Neural cell (in vitro differentiated cells): ENCODE measurements at regions not wholly inside any gene's neighbourhood (a gene's known extent, or its start where the extent isn't known, plus 50 kb on each side); places are given as distances from the start of the nearest gene placed in this dataset.

Source experiments
- H2AFZ ChIP-seq: fragments of 200-600, 300-800 bp; sonication (generic), shearing (Covaris generic); 2 replicates; pipeline ENCODE4 v1.6.0; 2014; ENCODE audit warnings: low read depth, mild to moderate bottlenecking, antibody characterized with exemption, low read length, moderate library complexity
- H3F3A ChIP-seq: fragments of 200-600 bp; shearing (Covaris generic); 2 replicates; pipeline ENCODE4 v1.6.1; 2016; ENCODE audit warnings: mild to moderate bottlenecking, moderate library complexity, mixed read lengths, antibody characterized with exemption, low read length; ENCODE audit not compliant: insufficient read depth, poor library complexity, severe bottlenecking
- H3K27ac ChIP-seq: fragments of 200-600, 300-800 bp; sonication (generic), shearing (Covaris generic); 2 replicates; pipeline ENCODE4 v1.5.1; 2014; ENCODE audit warnings: mild to moderate bottlenecking, low read length, moderate library complexity
- H3K27me3 ChIP-seq: fragments of 300-800, 200-600 bp; sonication (generic), shearing (Covaris generic); 2 replicates; pipeline ENCODE4 v1.6.0; 2014; ENCODE audit warnings: mild to moderate bottlenecking, low read depth, low read length, moderate library complexity; ENCODE audit not compliant: insufficient read depth
- H3K36me3 ChIP-seq: fragments of 300-800, 200-600 bp; sonication (generic), shearing (Covaris generic); 2 replicates; pipeline ENCODE4 v1.5.1; 2014; ENCODE audit warnings: mild to moderate bottlenecking, antibody characterized with exemption, low read length, moderate library complexity; ENCODE audit not compliant: insufficient read depth
- H3K4me2 ChIP-seq: fragments of 300-800, 200-600 bp; sonication (generic), shearing (Covaris generic); 2 replicates; pipeline ENCODE4 v1.6.0; 2014; ENCODE audit warnings: mild to moderate bottlenecking, low read length
- H3K4me3 ChIP-seq: fragments of 300-800, 200-600 bp; sonication (generic), shearing (Covaris generic); 2 replicates; pipeline ENCODE4 v1.5.1; 2014; ENCODE audit warnings: mild to moderate bottlenecking, low read length, moderate library complexity
- H3K79me2 ChIP-seq: fragments of 200-600 bp; shearing (Covaris generic); replicated peaks from 2 replicates; pipeline ENCODE4 v1.6.0; 2014; ENCODE audit warnings: mild to moderate bottlenecking, low read length, moderate library complexity; ENCODE audit not compliant: insufficient read depth
- H3K9ac ChIP-seq: fragments of 300-800, 200-600 bp; sonication (generic), shearing (Covaris generic); 2 replicates; pipeline ENCODE4 v1.6.1; 2016; ENCODE audit warnings: mild to moderate bottlenecking, low read length, mixed read lengths
- H3K9me2 ChIP-seq: fragments of 200-600 bp; shearing (Covaris generic); 2 replicates; pipeline ENCODE4 v1.6.1; 2016; ENCODE audit warnings: mild to moderate bottlenecking, low read length, mixed read lengths; ENCODE audit not compliant: insufficient read depth
- H3K9me3 ChIP-seq: fragments of 200-600, 300-800 bp; sonication (generic), shearing (Covaris generic); 2 replicates; pipeline ENCODE4 v1.6.1; 2016; ENCODE audit warnings: mild to moderate bottlenecking, mixed run types, low read length, moderate library complexity, mixed read lengths
- H4K20me1 ChIP-seq: fragments of 200-600 bp; shearing (Covaris generic); 2 replicates; pipeline ENCODE4 v1.6.1; 2016; ENCODE audit warnings: mild to moderate bottlenecking, mixed run types; ENCODE audit not compliant: insufficient read depth
- EP300 ChIP-seq: fragments of 450-650 bp; conservative IDR thresholded peaks from 2 replicates; pipeline ENCODE4 v1.6.1; 2014; ENCODE audit warnings: antibody characterized with exemption, mild to moderate bottlenecking, moderate library complexity; ENCODE audit not compliant: poor library complexity, severe bottlenecking
- EZH2 ChIP-seq: fragments of 200-600, 300-800 bp; shearing (Covaris generic), sonication (generic); IDR thresholded peaks from 2 replicates; pipeline ENCODE4 v1.6.1; 2014; ENCODE audit warnings: antibody characterized with exemption, low read length, borderline replicate concordance, mild to moderate bottlenecking; ENCODE audit not compliant: insufficient read depth, poor library complexity, severe bottlenecking
- MXI1 ChIP-seq: fragments of 450-650 bp; conservative IDR thresholded peaks from 2 replicates; pipeline ENCODE4 v1.6.1; 2014; ENCODE audit warnings: antibody characterized with exemption, mild to moderate bottlenecking; ENCODE audit not compliant: poor library complexity, severe bottlenecking
- POLR2AphosphoS5 ChIP-seq: IDR thresholded peaks from 2 replicates; pipeline ENCODE4 v1.6.1; 2012
- RAD21 ChIP-seq: fragments of 450-650 bp; conservative IDR thresholded peaks from 2 replicates; pipeline ENCODE4 v1.6.1; 2014; ENCODE audit warnings: antibody characterized with exemption, mild to moderate bottlenecking, moderate library complexity
- REST ChIP-seq: IDR thresholded peaks from 2 replicates; pipeline ENCODE4 v1.6.1; 2012; ENCODE audit warnings: borderline replicate concordance
- SMC3 ChIP-seq: fragments of 450-650 bp; conservative IDR thresholded peaks from 2 replicates; pipeline ENCODE4 v1.6.1; 2014; ENCODE audit warnings: antibody characterized with exemption, mild to moderate bottlenecking, moderate library complexity; ENCODE audit not compliant: poor library complexity
- TAF1 ChIP-seq: IDR thresholded peaks from 2 replicates; pipeline ENCODE4 v1.6.1; 2012; ENCODE audit warnings: low read depth
- TF ChIP-seq, protein P1 (sequence below): fragments of 450-650 bp; IDR thresholded peaks from 2 replicates; pipeline ENCODE4 v1.5.1; 2014; ENCODE audit warnings: antibody characterized with exemption, mild to moderate bottlenecking, moderate library complexity; ENCODE audit not compliant: poor library complexity, severe bottlenecking

DNA sequence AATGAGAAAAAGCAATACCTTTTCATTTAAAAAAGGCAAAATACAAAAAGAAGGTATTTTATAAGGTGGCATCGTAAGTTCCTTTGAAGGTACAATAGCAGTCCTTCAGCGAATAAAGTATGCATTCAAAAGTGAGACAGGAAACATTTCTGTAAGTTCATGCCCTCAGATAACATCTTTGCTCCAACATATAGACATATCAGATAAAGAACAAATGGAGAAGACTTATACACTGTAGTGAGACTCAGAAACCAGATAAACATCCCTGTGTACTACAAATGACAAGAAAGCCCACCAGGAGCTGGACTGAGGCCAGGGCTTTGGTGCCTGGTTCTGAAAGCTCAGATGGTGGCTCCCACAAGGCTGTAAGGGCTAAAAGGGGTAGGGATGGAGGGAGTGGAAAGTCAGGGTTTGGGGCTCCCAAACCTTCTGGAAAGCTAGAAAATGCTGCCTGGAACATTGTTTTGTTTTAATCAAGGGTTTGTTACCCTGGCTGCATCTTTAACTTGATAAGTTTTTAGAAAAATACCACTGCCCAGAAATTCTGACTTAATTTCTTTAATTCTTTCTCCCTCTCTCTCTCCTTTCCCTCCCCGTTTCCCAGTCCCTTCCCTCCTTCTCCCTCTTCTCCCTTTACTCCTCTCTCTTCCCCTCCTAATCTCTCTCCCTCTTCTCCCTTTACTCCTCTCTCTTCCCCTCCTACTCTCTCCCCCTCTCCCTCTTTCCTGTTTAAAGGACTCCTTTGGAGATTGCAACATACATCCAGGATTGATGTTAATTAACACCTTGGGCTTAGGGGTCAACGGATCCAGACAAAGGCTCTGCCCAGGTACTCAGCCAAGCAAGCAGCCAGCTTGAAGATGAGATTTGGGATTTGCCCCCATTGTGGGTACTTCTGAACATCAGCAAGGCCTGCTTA is 126.1 kb downstream of the AQP9 start:
- no peak overlapping the region for H3K9ac ChIP-seq
- no peak for TF ChIP-seq RAD21
- no peak for TF ChIP-seq SMC3
- TF ChIP-seq REST: no peak
- no peak for TF ChIP-seq EZH2
- TF ChIP-seq MXI1: no peak
- TF ChIP-seq, protein P1, sequence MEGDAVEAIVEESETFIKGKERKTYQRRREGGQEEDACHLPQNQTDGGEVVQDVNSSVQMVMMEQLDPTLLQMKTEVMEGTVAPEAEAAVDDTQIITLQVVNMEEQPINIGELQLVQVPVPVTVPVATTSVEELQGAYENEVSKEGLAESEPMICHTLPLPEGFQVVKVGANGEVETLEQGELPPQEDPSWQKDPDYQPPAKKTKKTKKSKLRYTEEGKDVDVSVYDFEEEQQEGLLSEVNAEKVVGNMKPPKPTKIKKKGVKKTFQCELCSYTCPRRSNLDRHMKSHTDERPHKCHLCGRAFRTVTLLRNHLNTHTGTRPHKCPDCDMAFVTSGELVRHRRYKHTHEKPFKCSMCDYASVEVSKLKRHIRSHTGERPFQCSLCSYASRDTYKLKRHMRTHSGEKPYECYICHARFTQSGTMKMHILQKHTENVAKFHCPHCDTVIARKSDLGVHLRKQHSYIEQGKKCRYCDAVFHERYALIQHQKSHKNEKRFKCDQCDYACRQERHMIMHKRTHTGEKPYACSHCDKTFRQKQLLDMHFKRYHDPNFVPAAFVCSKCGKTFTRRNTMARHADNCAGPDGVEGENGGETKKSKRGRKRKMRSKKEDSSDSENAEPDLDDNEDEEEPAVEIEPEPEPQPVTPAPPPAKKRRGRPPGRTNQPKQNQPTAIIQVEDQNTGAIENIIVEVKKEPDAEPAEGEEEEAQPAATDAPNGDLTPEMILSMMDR: no peak
- TF ChIP-seq POLR2AphosphoS5: no peak
- no peak for TF ChIP-seq TAF1
- H3K9me2 ChIP-seq: no peaks in the 10 kb centered on the region
- H3K4me3 ChIP-seq: no peak overlapping the region
- H3F3A ChIP-seq: no peaks in the 10 kb centered on the region
- H3K79me2 ChIP-seq: no peaks in the 10 kb centered on the region
- no peak overlapping the region for H3K4me2 ChIP-seq
- H2AFZ ChIP-seq: no peak overlapping the region
- no peaks in the 10 kb centered on the region for H3K36me3 ChIP-seq
- no peaks in the 10 kb centered on the region for H3K27me3 ChIP-seq
- H4K20me1 ChIP-seq: no peaks in the 10 kb centered on the region
- no peak overlapping the region for H3K27ac ChIP-seq
- no peaks in the 10 kb centered on the region for H3K9me3 ChIP-seq

- Histone ChIP-seq H3K36me3 (no peaks in the 10 kb centered on the region), H3K79me2 (no peaks in the 10 kb centered on the region), H2AFZ (no peak overlapping the region), H3K9ac (no peak overlapping the region), H3K27me3 (no peaks in the 10 kb centered on the region), H3F3A (no peaks in the 10 kb centered on the region), H3K27ac (no peak overlapping the region), H3K9me3 (no peaks in the 10 kb centered on the region), H4K20me1 (no peaks in the 10 kb centered on the region), H3K4me2 (no peak overlapping the region), H3K4me3 (no peak overlapping the region), H3K9me2 (no peaks in the 10 kb centered on the region)
- TF ChIP-seq, protein P1: no peak
- TF ChIP-seq EP300 (no peak), RAD21 (no peak), EZH2 (no peak), REST (no peak), SMC3 (no peak), POLR2AphosphoS5 (no peak), TAF1 (no peak), MXI1 (no peak)
Observed at GRCh38 chr15:58267051-58267450, 128.9 kb downstream of the AQP9 start.
